ENCODE measurements at regions not wholly inside any gene's neighbourhood (a gene's known extent, or its start where the extent isn't known, plus 50 kb on each side); places are given as distances from the start of the nearest gene placed in this dataset.

GRCh38 chr18:34084635-34085034 lies 140.1 kb downstream of the NOL4 start:
- TF ChIP-seq CTCF (conservative IDR thresholded peaks at IDR 0.05) (no peak), ZFX (IDR thresholded peaks at IDR 0.05) (no peak)
